ENCODE measurements at regions not wholly inside any gene's neighbourhood (a gene's known extent, or its start where the extent isn't known, plus 50 kb on each side); places are given as distances from the start of the nearest gene placed in this dataset.

DNA sequence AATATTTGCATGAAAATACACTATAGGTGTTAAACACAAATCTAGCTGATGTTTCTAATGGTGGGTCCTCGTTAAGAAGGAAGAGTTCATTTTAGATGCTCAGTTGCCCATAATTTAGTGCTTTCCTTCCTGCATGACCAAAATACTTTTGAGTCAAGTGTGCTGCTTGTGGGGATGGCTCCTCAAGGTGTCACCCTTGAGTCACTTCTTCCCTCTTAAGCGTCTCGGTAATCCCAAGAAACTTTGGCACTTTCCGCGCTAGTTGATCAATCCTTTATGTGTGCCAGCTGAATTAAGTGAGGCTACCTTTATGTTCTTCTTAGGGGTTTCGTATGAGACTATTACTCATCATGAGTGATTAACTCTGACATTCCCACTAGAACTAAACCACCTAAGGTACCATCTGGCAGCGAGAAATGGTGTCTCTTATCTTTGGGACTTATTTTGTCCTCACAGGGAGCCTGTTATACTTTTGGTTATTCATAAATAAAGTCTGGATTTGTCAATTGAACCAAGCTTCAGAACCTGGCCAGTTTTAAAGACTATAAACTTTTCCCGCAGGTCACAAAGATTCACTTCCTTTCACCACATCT is 106.8 kb downstream of the NHLRC3 start:
- Histone ChIP-seq H3K27me3 (peaks cover 22% of the 10 kb centered on the region), H3K9me3 (no peaks in the 10 kb centered on the region), H3K4me3 (no peak overlapping the region), H3K36me3 (no peaks in the 10 kb centered on the region)
- DNase-seq, result peak; percentile 31

- Histone ChIP-seq H3K9me3 (no peaks in the 10 kb centered on the region), H3K27me3 (peaks cover 19% of the 10 kb centered on the region), H3K36me3 (no peaks in the 10 kb centered on the region), H3K4me3 (no peak overlapping the region)
- DNase-seq, result peak; percentile 9
Observed at GRCh38 chr13:39148513-39148961, 110.3 kb downstream of the NHLRC3 start.

DNA sequence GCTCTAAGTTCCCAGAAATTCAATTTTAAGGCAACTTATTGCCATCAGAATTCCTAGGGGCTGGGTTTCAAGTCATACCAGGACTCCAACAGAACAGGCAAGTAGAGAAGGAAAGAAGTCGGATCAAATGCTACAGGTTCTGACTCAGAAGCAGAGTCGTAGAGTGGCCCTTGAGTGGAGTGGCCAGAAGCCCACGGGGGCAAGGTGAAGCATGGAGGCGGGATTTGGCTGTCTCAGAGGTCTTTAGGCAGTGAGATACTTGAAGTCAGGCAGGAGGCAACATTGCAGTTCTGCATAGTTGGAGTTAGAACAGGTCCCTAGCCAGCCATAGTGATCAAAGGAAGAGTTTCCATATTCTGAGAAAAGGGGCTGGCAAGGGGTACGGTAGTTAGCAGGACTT is 111.6 kb downstream of the NHLRC3 start:
- Histone ChIP-seq H3K27me3 (peaks cover 7% of the 10 kb centered on the region), H3K9me3 (no peaks in the 10 kb centered on the region), H3K4me3 (no peak overlapping the region), H3K36me3 (no peaks in the 10 kb centered on the region)
- no peak for DNase-seq

- DNase-seq, result no peak
- H3K9me3 ChIP-seq, result no peaks in the 10 kb centered on the region
Observed at GRCh38 chr13:39154041-39154440, 115.8 kb downstream of the NHLRC3 start.

GRCh38 chr13:39159393-39159792 is 121.1 kb downstream of the NHLRC3 start:
- no peak for DNase-seq
- Histone ChIP-seq H3K4me3 (no peak overlapping the region), H3K27me3 (peaks cover 7% of the 10 kb centered on the region; the same call in 1 of the 2 replicates), H3K36me3 (no peaks in the 10 kb centered on the region), H3K9me3 (no peaks in the 10 kb centered on the region)

More at GRCh38 chr13:39154041-39154440, 115.8 kb downstream of the NHLRC3 start:
- H3K4me3 ChIP-seq, result no peak overlapping the region
- H3K36me3 ChIP-seq, result no peaks in the 10 kb centered on the region
- no peaks in the 10 kb centered on the region; the same call in 1 of the 2 replicates for H3K27me3 ChIP-seq

DNA sequence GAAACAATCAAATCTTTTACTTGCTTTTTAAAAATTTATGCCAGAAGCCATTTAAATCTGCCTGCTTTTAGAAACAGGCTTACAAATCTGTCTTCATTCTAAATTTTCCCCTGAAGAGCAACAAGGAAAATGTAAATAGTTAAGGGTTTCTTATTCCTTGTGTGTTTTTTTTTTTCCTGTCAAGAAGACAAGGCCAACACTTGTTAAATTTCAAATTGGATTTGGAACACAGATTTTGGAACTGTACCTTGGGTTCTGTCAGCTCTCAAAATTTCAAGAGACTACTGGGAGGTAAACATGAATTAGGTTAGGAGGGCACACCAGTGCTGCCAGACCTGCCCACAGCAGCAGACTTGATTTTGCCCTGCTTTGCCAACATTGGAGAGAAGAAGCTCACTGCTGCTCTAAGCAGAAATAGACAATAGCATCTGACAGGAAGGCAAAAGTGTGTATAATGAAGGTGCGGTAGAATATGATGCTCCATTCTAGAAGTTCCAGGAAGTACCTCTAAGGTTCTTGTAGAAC is 121.7 kb downstream of the NHLRC3 start:
- Histone ChIP-seq H3K4me3 (no peak overlapping the region), H3K27me3 (peaks cover 7% of the 10 kb centered on the region; the same call in 1 of the 2 replicates), H3K36me3 (no peaks in the 10 kb centered on the region), H3K9me3 (no peaks in the 10 kb centered on the region)
- DNase-seq, result no peak

GRCh38 chr13:39167018-39167417 is 128.8 kb downstream of the NHLRC3 start:
- H3K9me3 ChIP-seq, result no peaks in the 10 kb centered on the region
- H3K36me3 ChIP-seq, result no peaks in the 10 kb centered on the region
- H3K27me3 ChIP-seq, result no peaks in the 10 kb centered on the region; the same call in 1 of the 2 replicates
- H3K4me3 ChIP-seq, result no peak overlapping the region
- no peak for DNase-seq

DNA sequence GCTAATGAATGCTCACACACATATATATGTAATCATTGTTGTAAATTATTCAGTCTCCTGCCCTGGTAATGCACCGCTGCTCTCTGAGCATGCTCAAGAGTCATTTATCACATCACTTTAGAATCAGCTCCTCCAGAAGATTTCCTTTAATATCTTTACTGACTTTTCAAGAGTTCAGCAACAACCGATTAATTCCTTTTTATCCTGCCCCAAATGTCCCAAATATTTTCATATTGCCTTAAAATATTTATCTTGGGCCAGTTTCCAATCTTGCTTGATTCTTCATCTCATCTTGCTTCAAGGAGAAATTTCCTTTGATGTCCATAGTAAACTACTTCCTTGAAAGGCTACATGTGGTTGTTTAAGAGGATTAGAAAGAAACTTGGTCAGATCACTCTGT is 132.5 kb downstream of the NHLRC3 start:
- H3K36me3 ChIP-seq, result no peaks in the 10 kb centered on the region
- DNase-seq, result no peak
- H3K9me3 ChIP-seq, result no peaks in the 10 kb centered on the region
- no peak overlapping the region for H3K4me3 ChIP-seq
- no peaks in the 10 kb centered on the region for H3K27me3 ChIP-seq

- Histone ChIP-seq H3K27me3 (peaks cover 3% of the 10 kb centered on the region; the same call in 1 of the 2 replicates), H3K9me3 (no peaks in the 10 kb centered on the region), H3K4me3 (no peak overlapping the region), H3K36me3 (no peaks in the 10 kb centered on the region)
- DNase-seq, result peak; percentile 4
Observed at GRCh38 chr13:39185326-39185725, 147.1 kb downstream of the NHLRC3 start.

GRCh38 chr13:39186205-39186875 is 148.1 kb downstream of the NHLRC3 start:
- no peaks in the 10 kb centered on the region for H3K36me3 ChIP-seq

GRCh38 chr13:39189778-39190177 is 151.5 kb downstream of the NHLRC3 start:
- H3K27me3 ChIP-seq, result no peaks in the 10 kb centered on the region
- no peaks in the 10 kb centered on the region for H3K36me3 ChIP-seq
- H3K9me3 ChIP-seq, result no peaks in the 10 kb centered on the region
- no peak overlapping the region for H3K4me3 ChIP-seq
- no peak for DNase-seq

More at GRCh38 chr13:39186205-39186875, 148.1 kb downstream of the NHLRC3 start:
- Histone ChIP-seq H3K27me3 (peaks cover 3% of the 10 kb centered on the region; the same call in 1 of the 2 replicates), H3K9me3 (no peaks in the 10 kb centered on the region), H3K4me3 (no peak overlapping the region)
- DNase-seq, result peak; percentile 7

- no peak overlapping the region for H3K4me3 ChIP-seq
- no peak for DNase-seq
- no peaks in the 10 kb centered on the region for H3K27me3 ChIP-seq
- H3K36me3 ChIP-seq, result no peaks in the 10 kb centered on the region
- H3K9me3 ChIP-seq, result no peaks in the 10 kb centered on the region
Observed at GRCh38 chr13:39196965-39197646, 158.8 kb downstream of the NHLRC3 start.

- DNase-seq, result no peak
- no peak overlapping the region for H3K4me3 ChIP-seq
- no peaks in the 10 kb centered on the region for H3K27me3 ChIP-seq
- no peaks in the 10 kb centered on the region for H3K9me3 ChIP-seq
- no peaks in the 10 kb centered on the region for H3K36me3 ChIP-seq
Observed at GRCh38 chr13:39197647-39198007, 159.4 kb downstream of the NHLRC3 start.

GRCh38 chr13:39200249-39200910 is 162.1 kb downstream of the NHLRC3 start:
- H3K9me3 ChIP-seq, result no peaks in the 10 kb centered on the region
- H3K4me3 ChIP-seq, result no peak overlapping the region
- no peaks in the 10 kb centered on the region for H3K36me3 ChIP-seq
- no peaks in the 10 kb centered on the region for H3K27me3 ChIP-seq
- no peak for DNase-seq

DNA sequence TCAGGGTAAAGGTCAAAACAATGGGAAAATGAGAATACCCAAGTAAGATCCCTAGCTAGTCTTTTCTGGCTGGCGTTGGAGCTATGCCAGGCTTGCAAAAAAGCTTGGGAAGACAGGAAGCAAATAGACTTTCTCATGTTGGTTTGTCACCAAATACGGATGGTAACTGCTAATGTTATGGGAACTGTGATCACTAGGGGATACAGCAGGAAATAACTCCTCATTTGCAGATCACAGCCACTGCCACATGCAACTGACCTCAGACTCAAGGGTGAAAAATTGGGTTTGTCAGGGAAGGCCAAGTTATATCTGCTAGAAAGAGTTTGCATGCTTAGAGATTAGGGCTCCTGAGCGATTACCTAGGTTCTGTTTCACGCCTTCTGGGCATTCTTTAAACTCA is 162.9 kb downstream of the NHLRC3 start:
- H3K27me3 ChIP-seq, result no peaks in the 10 kb centered on the region
- H3K36me3 ChIP-seq, result no peaks in the 10 kb centered on the region
- H3K4me3 ChIP-seq, result no peak overlapping the region
- no peak for DNase-seq
- no peaks in the 10 kb centered on the region for H3K9me3 ChIP-seq

DNA sequence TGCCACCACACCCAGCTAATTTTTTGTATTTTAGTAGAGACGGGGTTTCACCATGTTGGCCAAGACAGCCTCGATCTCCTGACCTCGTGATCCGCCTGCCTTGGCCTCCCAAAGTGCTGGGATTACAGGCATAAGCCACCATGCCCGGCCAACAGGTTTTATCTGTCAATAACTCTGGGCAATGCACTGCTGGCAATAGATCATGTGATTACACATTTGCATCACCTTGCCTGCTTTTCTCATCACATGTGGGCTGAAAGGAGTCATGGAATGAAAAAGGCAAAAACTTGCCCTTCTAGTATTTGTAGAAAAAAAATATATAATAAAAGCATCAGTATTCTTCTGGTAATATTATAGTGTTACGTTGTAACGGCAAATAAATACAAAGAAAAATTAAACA is 164.5 kb downstream of the NHLRC3 start:
- Histone ChIP-seq H3K27me3 (no peaks in the 10 kb centered on the region), H3K4me3 (no peak overlapping the region), H3K9me3 (no peaks in the 10 kb centered on the region), H3K36me3 (no peaks in the 10 kb centered on the region)
- no peak for DNase-seq

DNA sequence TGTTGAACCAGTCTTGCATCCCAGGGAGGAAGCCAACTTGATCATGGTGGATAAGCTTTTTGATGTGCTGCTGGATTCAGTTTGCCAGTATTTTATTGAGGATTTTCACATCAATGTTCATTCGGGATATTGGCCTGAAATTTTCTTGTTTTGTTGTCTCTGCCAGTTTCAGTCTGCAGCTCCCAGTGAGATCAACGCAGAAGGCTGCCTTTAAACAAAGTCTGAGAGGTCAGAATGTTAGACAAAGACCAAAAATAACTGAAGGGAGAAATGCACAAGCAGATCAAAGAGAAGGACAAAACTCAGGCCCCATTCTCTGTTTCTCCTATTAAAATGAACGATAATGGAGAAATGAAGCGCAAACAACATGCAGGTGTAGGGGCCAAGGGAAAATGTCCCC is 170.4 kb downstream of the NHLRC3 start:
- no peak for DNase-seq
- H3K27me3 ChIP-seq, result no peaks in the 10 kb centered on the region
- H3K9me3 ChIP-seq, result no peaks in the 10 kb centered on the region
- no peaks in the 10 kb centered on the region for H3K36me3 ChIP-seq
- no peak overlapping the region for H3K4me3 ChIP-seq
